Neural progenitor cell (in vitro differentiated cells): ENCODE measurements at regions not wholly inside any gene's neighbourhood (a gene's known extent, or its start where the extent isn't known, plus 50 kb on each side); places are given as distances from the start of the nearest gene placed in this dataset.
A peak's percentile ranks its signal among the peaks of the same experiment; 100 is the strongest.

Experiments used
- DNase-seq: peaks from one replicate; pipeline ENCODE4 v3.0.0-alpha.2; 2016; ENCODE audit warnings: low spot score
- H2AFZ ChIP-seq: fragments of 200-600 bp; sonication (generic); replicated peaks from 2 replicates; pipeline ENCODE4 v1.6.1; 2016; ENCODE audit warnings: antibody characterized with exemption
- H3F3A ChIP-seq: fragments of 200-600 bp; sonication (generic); 2 replicates; pipeline ENCODE4 v1.6.1; 2016; ENCODE audit warnings: antibody characterized with exemption, low read depth
- H3K27ac ChIP-seq: fragments of 200-600 bp; sonication (generic); 2 replicates; pipeline ENCODE4 v1.5.1; 2016; ENCODE audit warnings: mild to moderate bottlenecking
- H3K27me3 ChIP-seq: fragments of 200-600 bp; sonication (generic); 2 replicates; pipeline ENCODE4 v1.6.1; 2016; ENCODE audit warnings: mild to moderate bottlenecking, moderate library complexity
- H3K36me3 ChIP-seq: fragments of 200-600 bp; sonication (generic); 2 replicates; pipeline ENCODE4 v1.5.1; 2016
- H3K4me1 ChIP-seq: fragments of 200-600 bp; sonication (generic); 2 replicates; pipeline ENCODE4 v1.6.1; 2016; ENCODE audit warnings: mixed run types
- H3K4me2 ChIP-seq: fragments of 200-600 bp; sonication (generic); 2 replicates; pipeline ENCODE4 v1.6.1; 2016
- H3K4me3 ChIP-seq: fragments of 200-600 bp; sonication (generic); 2 replicates; pipeline ENCODE4 v1.5.1; 2016
- H3K79me2 ChIP-seq: fragments of 200-600 bp; sonication (generic); 2 replicates; pipeline ENCODE4 v1.6.1; 2016; ENCODE audit warnings: low read depth
- H3K9ac ChIP-seq: fragments of 200-600 bp; sonication (generic); 2 replicates; pipeline ENCODE4 v1.6.1; 2016
- H3K9me3 ChIP-seq: fragments of 200-600 bp; sonication (generic); 2 replicates; pipeline ENCODE4 v1.5.1; 2016; ENCODE audit warnings: low read depth
- H4K20me1 ChIP-seq: fragments of 200-600 bp; sonication (generic); 2 replicates; pipeline ENCODE4 v1.6.1; 2016; ENCODE audit warnings: low read depth
- H3K27ac Mint-ChIP-seq: 3 replicates; pipeline ENCODE4 v1.8.0; 2021; ENCODE audit warnings: mixed read lengths
- H3K27me3 Mint-ChIP-seq: 2 replicates; pipeline ENCODE4 v1.8.0; 2022; ENCODE audit warnings: low read depth, mild to moderate bottlenecking, inconsistent platforms, moderate library complexity, mixed read lengths; ENCODE audit not compliant: insufficient read depth
- H3K36me3 Mint-ChIP-seq: 3 replicates; pipeline ENCODE4 v1.8.0; 2021; ENCODE audit warnings: mixed read lengths
- H3K4me1 Mint-ChIP-seq: 3 replicates; pipeline ENCODE4 v1.8.0; 2021; ENCODE audit warnings: mixed read lengths
- H3K4me3 Mint-ChIP-seq: 3 replicates; pipeline ENCODE4 v1.8.0; 2021; ENCODE audit warnings: mild to moderate bottlenecking, moderate library complexity, mixed read lengths
- H3K9me3 Mint-ChIP-seq: 3 replicates; pipeline ENCODE4 v1.8.0; 2020; ENCODE audit warnings: mixed read lengths
- CTCF ChIP-seq: fragments of 200-600 bp; sonication (generic); IDR thresholded peaks from 2 replicates; pipeline ENCODE4 v1.5.1; 2017; ENCODE audit warnings: antibody characterized with exemption, mild to moderate bottlenecking
- EZH2 ChIP-seq: fragments of 200-600 bp; sonication (generic); IDR thresholded peaks from 2 replicates; pipeline ENCODE4 v1.6.1; 2017; ENCODE audit warnings: antibody characterized with exemption, mild to moderate bottlenecking, moderate library complexity
- EZH2phosphoT487 ChIP-seq: fragments of 200-600 bp; sonication (generic); IDR thresholded peaks from 2 replicates; pipeline ENCODE4 v1.6.1; 2017; ENCODE audit warnings: antibody characterized with exemption

GRCh38 chr5:116381201-116381600 lies 193.4 kb downstream of the SEMA6A start:
- Histone ChIP-seq H3F3A (peaks cover 15% of the 10 kb centered on the region), H3K27ac (no peak overlapping the region), H3K9me3 (no peaks in the 10 kb centered on the region), H3K9ac (no peak overlapping the region), H2AFZ (no peak overlapping the region), H3K79me2 (no peaks in the 10 kb centered on the region), H3K4me1 (peaks cover 33% of the 10 kb centered on the region), H3K36me3 (no peaks in the 10 kb centered on the region), H3K4me3 (no peak overlapping the region), H3K27me3 (no peaks in the 10 kb centered on the region), H4K20me1 (no peaks in the 10 kb centered on the region), H3K4me2 (no peak overlapping the region)
- DNase-seq, result no peak
- H3K36me3 Mint-ChIP-seq, result no peaks in the 10 kb centered on the region
- no peaks in the 10 kb centered on the region for H3K9me3 Mint-ChIP-seq
- no peak overlapping the region for H3K27ac Mint-ChIP-seq
- H3K27me3 Mint-ChIP-seq, result peaks cover 3% of the 10 kb centered on the region
- peaks cover 48% of the 10 kb centered on the region for H3K4me1 Mint-ChIP-seq
- TF ChIP-seq EZH2phosphoT487, result no peak
- no peak overlapping the region for H3K4me3 Mint-ChIP-seq

GRCh38 chr5:116380621-116381020 lies 194.0 kb downstream of the SEMA6A start:
- Histone ChIP-seq H3K9ac (no peak overlapping the region), H3K9me3 (no peaks in the 10 kb centered on the region), H3K4me3 (no peak overlapping the region), H3K27ac (no peak overlapping the region), H3K4me2 (no peak overlapping the region), H3K4me1 (peaks cover 39% of the 10 kb centered on the region), H4K20me1 (no peaks in the 10 kb centered on the region), H3K36me3 (no peaks in the 10 kb centered on the region), H3K79me2 (no peaks in the 10 kb centered on the region), H3K27me3 (no peaks in the 10 kb centered on the region), H2AFZ (no peak overlapping the region), H3F3A (peaks cover 21% of the 10 kb centered on the region)
- Mint-ChIP-seq H3K27me3 (peaks cover 3% of the 10 kb centered on the region), H3K27ac (no peak overlapping the region), H3K4me3 (no peak overlapping the region), H3K36me3 (no peaks in the 10 kb centered on the region), H3K4me1 (peaks cover 52% of the 10 kb centered on the region), H3K9me3 (no peaks in the 10 kb centered on the region)
- TF ChIP-seq CTCF (no peak), EZH2phosphoT487 (no peak), EZH2 (no peak)
- no peak for DNase-seq

- Histone ChIP-seq H3K27ac (no peak overlapping the region), H3K36me3 (no peaks in the 10 kb centered on the region), H3K4me3 (no peak overlapping the region), H3K27me3 (no peaks in the 10 kb centered on the region), H3K9ac (no peak overlapping the region), H4K20me1 (no peaks in the 10 kb centered on the region), H3K9me3 (no peaks in the 10 kb centered on the region), H3F3A (peaks cover 21% of the 10 kb centered on the region), H3K79me2 (no peaks in the 10 kb centered on the region), H3K4me2 (no peak overlapping the region), H2AFZ (no peak overlapping the region), H3K4me1 (peaks cover 39% of the 10 kb centered on the region)
- TF ChIP-seq EZH2phosphoT487 (no peak), EZH2 (no peak), CTCF (no peak)
- Mint-ChIP-seq H3K27me3 (peaks cover 3% of the 10 kb centered on the region), H3K4me3 (no peak overlapping the region), H3K9me3 (no peaks in the 10 kb centered on the region), H3K36me3 (no peaks in the 10 kb centered on the region), H3K4me1 (peaks cover 52% of the 10 kb centered on the region), H3K27ac (peak overlapping the region; percentile 70)
- DNase-seq, result no peak
These were observed 195.3 kb downstream of the SEMA6A start for GRCh38 chr5:116379306-116379705.

GRCh38 chr5:116378777-116379121 lies 195.9 kb downstream of the SEMA6A start:
- peak overlapping the region; percentile 70 for H3K27ac Mint-ChIP-seq
- TF ChIP-seq CTCF (no peak), EZH2phosphoT487 (no peak), EZH2 (no peak)

More at GRCh38 chr5:116378777-116379121, 195.9 kb downstream of the SEMA6A start:
- peaks cover 39% of the 10 kb centered on the region for H3K4me1 ChIP-seq
- peaks cover 3% of the 10 kb centered on the region for H3K27me3 Mint-ChIP-seq
- H3K9ac ChIP-seq, result no peak overlapping the region
- no peaks in the 10 kb centered on the region for H3K9me3 Mint-ChIP-seq
- no peaks in the 10 kb centered on the region for H3K9me3 ChIP-seq
- no peak overlapping the region for H2AFZ ChIP-seq
- H3K27ac ChIP-seq, result no peak overlapping the region
- no peak overlapping the region for H3K4me3 Mint-ChIP-seq
- peaks cover under 1% of the 10 kb centered on the region for H3K36me3 Mint-ChIP-seq
- no peaks in the 10 kb centered on the region for H4K20me1 ChIP-seq
- H3K79me2 ChIP-seq, result no peaks in the 10 kb centered on the region
- no peak overlapping the region for H3K4me3 ChIP-seq
- DNase-seq, result no peak
- no peaks in the 10 kb centered on the region for H3K36me3 ChIP-seq
- H3K27me3 ChIP-seq, result no peaks in the 10 kb centered on the region
- no peak overlapping the region for H3K4me2 ChIP-seq
- peaks cover 21% of the 10 kb centered on the region for H3F3A ChIP-seq
- H3K4me1 Mint-ChIP-seq, result peaks cover 52% of the 10 kb centered on the region
